GM12872 (cell line): ENCODE measurements at regions not wholly inside any gene's neighbourhood (a gene's known extent, or its start where the extent isn't known, plus 50 kb on each side); places are given as distances from the start of the nearest gene placed in this dataset.

Experiments
- CTCF ChIP-seq: IDR thresholded peaks from 3 replicates; pipeline ENCODE4 v1.5.1; 2011; ENCODE audit warnings: low read depth, mild to moderate bottlenecking, low read length, moderate library complexity; ENCODE audit not compliant: insufficient read depth

DNA sequence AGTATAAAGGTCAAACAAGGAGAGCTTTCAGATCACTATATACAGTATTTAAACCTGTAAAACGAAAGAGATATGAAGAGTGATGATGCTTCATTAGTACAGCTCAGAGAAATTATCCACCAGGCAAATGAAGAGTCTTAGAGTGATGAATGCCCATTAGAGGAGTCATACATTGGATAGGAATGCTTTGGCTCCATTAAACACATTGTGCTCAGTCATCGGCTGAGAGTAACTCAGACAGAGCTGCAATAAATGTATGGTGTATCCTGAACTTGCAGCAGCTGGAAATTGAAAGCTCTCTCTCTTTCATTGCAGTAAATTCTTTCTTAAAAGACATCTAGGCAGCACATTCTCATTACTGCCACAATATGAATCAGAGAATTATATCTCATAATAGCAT lies 340.8 kb upstream of the SPHKAP start:
- TF ChIP-seq CTCF, result no peak

- TF ChIP-seq CTCF, result no peak
Observed at GRCh38 chr2:228519561-228519960, 338.1 kb upstream of the SPHKAP start.

- no peak for TF ChIP-seq CTCF
Observed at GRCh38 chr2:228516019-228516418, 334.5 kb upstream of the SPHKAP start.

DNA sequence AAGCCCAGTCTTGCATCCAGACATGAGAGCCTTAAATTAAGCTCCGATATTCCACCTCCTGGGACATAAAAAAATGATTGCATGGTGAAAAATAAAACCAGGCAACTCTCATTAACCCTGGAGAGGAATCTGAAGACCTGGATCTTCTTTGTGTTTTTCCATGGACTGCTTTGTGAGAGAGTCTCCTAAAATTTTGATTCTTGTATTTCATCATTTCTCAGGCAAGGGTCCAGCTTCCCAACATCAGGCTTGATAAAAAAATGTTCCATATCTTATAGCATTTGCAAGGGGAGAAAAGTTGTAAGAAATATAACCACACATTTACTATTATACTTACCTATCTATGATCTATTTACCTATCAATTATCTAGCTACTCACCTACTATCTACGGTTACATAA lies 327.5 kb upstream of the SPHKAP start:
- TF ChIP-seq CTCF, result no peak

DNA sequence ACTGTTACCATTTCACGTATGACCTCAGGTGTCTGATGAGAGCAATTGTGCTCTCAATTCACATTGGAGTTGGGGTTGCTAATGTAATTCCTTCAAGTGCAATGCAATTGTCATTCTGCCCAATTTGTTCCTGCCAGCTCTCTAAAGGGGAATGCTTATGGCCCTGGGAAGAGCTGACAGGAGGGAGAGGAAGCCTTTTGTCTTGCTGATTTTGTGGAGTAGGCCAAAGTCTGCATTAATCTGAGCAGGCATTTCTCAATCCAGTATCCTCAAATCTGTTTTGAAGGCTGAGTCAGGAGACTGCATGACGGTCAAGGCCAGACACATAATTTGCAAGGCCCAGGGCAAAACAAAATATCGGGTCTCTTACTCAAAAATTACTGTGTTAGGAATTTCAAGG lies 326.4 kb upstream of the SPHKAP start:
- no peak for TF ChIP-seq CTCF

GRCh38 chr2:228507231-228507824 lies 325.8 kb upstream of the SPHKAP start:
- TF ChIP-seq CTCF, result no peak

DNA sequence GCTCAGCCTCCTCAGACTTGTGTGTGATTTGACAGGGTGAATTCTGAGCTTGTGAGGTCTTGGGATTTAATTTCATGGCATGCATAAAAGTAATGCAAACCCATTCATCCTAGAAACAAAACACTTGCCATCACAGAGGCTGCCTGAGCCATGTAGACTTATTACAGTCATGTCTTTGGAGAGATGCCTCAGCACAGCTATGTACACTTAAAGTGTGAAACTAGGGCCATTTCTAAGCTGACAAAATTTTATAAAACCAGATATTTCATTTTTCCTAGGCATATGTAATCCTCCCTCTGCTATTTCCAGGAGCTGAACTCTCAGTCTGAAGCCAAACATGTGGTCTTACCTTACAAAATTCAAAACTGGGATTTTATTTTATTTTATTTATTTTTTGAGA lies 322.2 kb upstream of the SPHKAP start:
- no peak for TF ChIP-seq CTCF
